GM12892 (cell line): ENCODE measurements at regions not wholly inside any gene's neighbourhood (a gene's known extent, or its start where the extent isn't known, plus 50 kb on each side); places are given as distances from the start of the nearest gene placed in this dataset.
"Not testable (repeated sequence)": the region's sequence is repeated elsewhere in the genome, so short reads cannot be mapped to it uniquely, and the experiment has no call there.

Experiments
- DNase-seq: peaks from one replicate; pipeline ENCODE4 v3.0.0; 2011; ENCODE audit not compliant: insufficient read length
- FAIRE-seq: peaks from 2 replicates; lab custom pipeline; 2011; peaks lifted over from hg19 to GRCh38; lab: Jason Lieb, UNC
- POLR2A ChIP-seq: IDR thresholded peaks from 2 replicates; pipeline ENCODE4 v1.6.1; 2011; ENCODE audit warnings: low read depth, low read length, control low read depth
- POLR2AphosphoS5 ChIP-seq: IDR thresholded peaks from 2 replicates; pipeline ENCODE4 v1.6.1; 2011; ENCODE audit warnings: low read depth, low read length, control low read depth
- TAF1 ChIP-seq: IDR thresholded peaks from 2 replicates; pipeline ENCODE4 v1.6.1; 2011; ENCODE audit warnings: low read depth, mild to moderate bottlenecking, control low read depth, low read length, borderline replicate concordance

DNA sequence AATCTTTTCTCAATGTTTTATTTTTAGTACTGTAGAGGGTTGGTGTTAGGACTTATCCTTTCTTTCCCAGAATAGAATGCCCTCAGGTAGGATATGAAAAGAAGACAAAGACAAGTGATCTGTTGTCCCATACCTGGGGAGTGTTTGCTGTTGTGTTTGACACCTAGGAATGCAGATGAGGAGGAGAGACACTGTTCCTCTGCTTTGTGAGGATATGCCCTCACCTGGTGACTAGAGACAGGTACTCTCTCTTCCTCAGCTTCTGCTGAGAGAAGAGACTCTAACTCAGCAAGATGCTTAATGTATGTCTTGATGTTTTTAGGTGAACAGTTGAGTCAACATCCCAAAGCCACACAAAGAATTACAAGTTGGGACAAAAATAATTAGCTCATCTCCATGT, 468.4 kb downstream of the PRR16 start:
- FAIRE-seq (no peak), DNase-seq (no peak)
- TF ChIP-seq POLR2A (no peak), POLR2AphosphoS5 (no peak), TAF1 (no peak)

DNA sequence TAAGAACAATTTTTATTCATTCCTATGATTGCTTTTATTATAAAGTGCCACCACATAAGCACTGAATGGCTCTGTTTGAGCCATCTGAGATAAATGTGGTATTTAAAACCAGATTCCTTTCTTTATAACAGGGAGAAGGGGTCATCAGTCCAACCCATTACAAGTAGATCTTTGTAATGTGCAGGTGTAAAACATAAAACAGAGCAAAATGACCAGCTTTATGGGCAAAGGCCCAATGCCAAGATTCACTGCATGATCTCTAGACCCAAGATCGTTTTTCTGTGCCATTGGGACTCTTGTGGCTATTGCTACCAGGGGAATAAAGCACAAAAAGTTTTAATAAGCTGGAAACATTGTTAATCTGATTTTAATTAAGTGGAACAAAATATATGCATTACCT, 469.9 kb downstream of the PRR16 start:
- DNase-seq = no peak
- no peak for TF ChIP-seq POLR2AphosphoS5
- TF ChIP-seq TAF1 = no peak
- no peak for TF ChIP-seq POLR2A

DNA sequence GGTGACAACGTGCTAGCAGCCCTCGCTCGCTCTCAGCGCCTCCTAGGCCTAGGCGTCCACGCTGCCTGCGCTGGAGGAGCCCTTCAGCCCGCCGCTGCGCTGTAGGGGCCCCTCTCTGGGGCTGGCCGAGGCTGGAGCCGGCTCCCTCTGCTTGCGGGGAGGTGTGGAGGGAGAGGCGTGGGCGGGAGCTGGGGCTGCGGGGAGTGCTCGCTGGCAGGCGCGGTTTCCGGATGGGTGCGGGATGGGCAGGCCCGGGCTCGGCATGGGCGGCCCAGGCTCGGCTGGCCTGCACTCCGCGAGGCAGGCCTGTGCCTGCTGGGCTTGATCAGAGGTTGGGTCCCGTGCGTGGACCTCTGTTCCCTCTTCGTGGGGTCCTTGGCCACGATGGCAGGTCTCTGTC, 472.6 kb downstream of the PRR16 start:
- DNase-seq (no peak), FAIRE-seq (no peak)
- no peak for TF ChIP-seq TAF1
- TF ChIP-seq POLR2AphosphoS5 = no peak
- TF ChIP-seq POLR2A = no peak

More for the DNA sequence above, 469.9 kb downstream of the PRR16 start:
- no peak for FAIRE-seq

DNA sequence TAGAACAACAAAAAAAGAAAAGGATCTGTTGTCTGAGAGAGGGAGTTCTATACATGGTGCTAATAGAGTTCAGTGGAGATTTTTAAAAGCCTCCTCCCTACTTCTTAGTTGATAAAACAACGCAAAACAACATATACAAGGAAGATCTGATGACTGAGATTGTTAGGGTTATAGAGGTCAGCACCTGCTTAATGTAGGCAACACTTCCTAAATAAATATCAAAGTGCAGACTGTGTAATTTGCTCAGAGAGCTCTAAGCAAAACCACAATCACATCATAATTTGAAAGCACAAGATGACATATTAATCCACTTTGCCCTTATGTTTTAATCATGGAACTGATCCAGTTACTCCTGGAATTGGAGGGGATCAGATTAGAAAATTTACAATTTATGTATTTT, 474.5 kb downstream of the PRR16 start:
- no peak for DNase-seq
- no peak for TF ChIP-seq POLR2A
- no peak for TF ChIP-seq TAF1
- no peak for TF ChIP-seq POLR2AphosphoS5
- no peak for FAIRE-seq

DNA sequence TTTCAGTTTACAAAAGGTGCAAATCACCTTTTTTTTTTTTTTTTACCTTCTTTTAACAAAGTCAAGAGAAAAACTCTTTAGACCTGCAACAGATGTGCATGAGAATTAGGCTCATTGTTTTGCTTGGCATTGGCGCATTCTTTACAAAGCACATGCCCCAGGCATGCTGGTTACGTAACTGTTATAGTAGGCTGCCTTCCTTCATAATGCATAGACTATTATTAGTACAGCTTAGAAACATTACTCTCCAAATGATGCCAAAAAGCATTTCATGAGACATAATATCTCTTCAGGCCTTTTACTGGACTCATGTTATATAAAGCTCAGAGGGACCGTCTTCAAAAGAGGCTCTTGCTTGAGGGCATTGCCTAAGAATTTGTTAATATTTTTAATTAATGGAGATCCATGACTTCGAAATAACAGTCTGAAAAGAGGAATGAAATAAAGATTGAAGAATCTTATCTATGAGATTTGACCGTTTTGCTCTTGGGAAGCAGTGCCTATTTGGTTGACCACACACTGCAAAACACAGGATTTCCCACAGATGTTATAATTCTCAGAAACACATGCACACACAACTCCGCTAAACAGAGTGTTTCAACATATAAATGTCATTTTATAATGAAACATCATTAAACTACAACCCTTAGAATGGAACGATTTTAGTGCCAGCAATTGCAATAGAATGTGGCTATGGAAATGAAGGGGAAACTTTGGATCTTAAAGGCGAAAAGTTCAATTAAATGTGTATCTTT, 478.7 kb downstream of the PRR16 start:
- DNase-seq = no peak
- FAIRE-seq = no peak
- TF ChIP-seq POLR2AphosphoS5 (no peak), TAF1 (no peak), POLR2A (no peak)

DNA sequence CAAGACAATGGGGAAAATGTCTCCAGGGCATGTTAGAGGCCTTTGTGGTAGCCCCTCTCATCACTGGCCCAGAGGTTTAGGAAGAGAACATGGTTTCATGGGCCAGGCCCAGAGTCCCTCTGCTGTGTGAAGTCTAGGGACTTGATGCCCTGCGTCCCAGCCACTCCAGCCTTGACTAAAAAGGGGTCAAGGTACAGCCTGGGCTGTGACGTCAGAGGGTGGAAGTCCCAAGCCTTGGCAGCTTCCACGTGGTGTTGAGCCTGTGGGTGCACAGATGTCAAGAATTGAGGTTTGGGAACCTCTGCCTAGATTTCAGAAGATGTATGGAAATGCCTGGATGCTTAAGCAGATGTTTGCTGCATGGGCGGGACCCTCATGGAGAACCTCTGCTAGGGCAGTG, 485.5 kb downstream of the PRR16 start:
- not testable (repeated sequence) for DNase-seq, FAIRE-seq

DNA sequence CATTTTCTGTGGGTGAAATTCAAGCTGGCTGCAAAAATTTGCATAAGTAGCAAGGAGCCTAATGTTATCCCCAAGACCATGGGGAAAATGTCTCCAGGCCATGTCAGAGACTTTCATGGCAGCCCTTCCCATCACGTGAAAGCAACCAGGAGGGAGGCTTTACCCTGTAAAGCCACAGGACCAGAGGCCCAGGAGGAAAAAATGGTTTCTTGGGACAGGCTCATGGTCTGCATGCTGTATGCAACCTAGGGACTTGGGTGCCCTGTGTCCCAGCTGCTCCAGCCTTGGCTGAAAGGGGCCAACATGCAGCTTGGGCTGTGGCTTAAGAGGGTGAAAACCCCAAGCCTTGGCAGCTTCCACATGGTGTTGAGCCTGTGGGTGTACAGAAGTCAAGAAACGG, 489.3 kb downstream of the PRR16 start:
- not testable (repeated sequence) for DNase-seq, FAIRE-seq

DNA sequence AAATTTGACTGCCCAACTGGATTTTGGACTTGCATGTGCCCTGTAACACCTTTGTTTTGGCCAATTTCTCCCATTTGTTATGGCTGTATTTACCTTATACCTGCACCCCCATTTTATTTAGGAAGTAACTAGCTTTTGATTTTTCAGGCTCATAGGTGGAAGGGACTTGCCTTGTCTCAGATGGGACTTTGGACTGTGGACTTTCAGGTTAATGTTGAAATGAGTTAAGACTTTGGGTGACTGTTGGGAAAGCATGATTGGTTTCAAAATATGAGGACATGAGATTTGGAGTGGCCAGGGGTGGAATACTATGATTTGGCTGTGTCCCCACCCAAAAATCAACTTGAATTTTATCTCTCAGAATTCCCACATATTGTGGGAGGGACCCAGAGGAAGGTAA, 490.2 kb downstream of the PRR16 start:
- TF ChIP-seq TAF1 = no peak
- DNase-seq = no peak
- no peak for FAIRE-seq

DNA sequence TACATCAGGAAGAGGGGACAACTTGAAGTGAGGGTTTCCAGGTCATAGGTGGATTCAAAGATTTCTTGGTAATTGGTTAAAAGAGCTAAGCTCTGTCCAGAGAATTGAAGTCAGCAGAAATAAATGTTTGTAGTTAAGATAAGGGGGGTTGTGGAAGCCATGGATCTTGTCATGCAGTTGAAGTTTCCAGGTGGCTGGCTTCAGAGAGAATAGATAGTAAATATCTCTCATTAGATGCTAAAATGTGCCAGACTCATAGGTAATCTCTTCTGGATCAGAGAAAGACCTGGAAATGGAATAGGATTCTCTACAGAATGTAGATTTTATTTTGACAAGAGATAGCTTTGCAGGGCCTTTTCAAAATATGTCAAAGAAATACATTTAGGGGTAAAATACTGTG, 491.7 kb downstream of the PRR16 start:
- no peak for TF ChIP-seq POLR2A
- FAIRE-seq = no peak
- no peak for DNase-seq

DNA sequence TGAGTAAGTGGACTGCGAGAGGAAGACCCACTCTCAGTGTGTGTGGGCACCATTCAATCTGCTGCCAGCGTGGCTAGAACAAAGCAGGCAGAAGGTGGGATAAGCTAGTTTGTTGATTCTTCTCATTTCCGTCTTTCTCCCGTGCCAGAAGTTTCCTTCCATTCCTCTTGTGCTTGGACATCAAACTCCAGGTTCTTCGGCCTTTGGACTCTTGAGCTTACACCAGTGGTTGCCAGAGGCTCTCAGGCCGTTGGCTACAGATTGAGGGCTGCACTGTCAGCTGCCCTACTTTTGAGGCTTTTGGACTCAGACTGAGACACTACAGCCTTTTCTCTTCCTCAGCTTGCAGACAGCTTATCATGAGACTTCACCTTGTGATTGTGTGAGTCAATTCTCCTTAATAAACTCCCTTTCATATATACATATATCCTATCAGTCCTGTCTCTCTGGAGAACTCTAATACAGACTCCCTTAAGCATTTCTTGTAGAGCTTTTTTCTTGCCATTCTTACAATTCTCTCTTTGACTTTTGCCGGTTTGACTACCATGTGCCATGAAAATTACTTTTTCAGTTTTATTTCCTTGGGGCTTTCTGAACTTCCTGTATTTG, 494.9 kb downstream of the PRR16 start:
- TF ChIP-seq TAF1 (no peak), POLR2A (no peak), POLR2AphosphoS5 (no peak)

DNA sequence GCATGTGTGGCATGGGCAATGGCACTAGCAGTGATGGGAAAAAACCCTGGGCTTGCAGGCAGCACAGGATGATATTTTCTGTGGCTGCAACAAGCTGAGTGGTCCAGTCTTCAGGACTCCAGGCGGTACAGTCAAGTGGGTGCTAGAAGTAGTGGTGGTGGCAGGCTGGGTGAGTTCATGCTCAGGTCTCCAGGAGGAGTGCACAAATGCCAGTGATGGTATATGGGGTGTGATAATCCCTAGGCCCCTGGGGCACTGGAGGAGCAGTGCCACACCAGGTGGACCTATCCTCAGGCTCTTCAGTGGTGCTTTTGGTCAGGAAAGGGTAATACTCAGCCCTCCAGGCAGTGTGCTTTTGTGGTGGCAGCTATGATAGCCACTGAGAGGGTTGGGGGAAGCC, 496.4 kb downstream of the PRR16 start:
- no peak for DNase-seq
- no peak for FAIRE-seq
- TF ChIP-seq TAF1 = no peak
- TF ChIP-seq POLR2A = no peak
- no peak for TF ChIP-seq POLR2AphosphoS5

More for the DNA sequence above, 494.9 kb downstream of the PRR16 start:
- DNase-seq = no peak
- no peak for FAIRE-seq

DNA sequence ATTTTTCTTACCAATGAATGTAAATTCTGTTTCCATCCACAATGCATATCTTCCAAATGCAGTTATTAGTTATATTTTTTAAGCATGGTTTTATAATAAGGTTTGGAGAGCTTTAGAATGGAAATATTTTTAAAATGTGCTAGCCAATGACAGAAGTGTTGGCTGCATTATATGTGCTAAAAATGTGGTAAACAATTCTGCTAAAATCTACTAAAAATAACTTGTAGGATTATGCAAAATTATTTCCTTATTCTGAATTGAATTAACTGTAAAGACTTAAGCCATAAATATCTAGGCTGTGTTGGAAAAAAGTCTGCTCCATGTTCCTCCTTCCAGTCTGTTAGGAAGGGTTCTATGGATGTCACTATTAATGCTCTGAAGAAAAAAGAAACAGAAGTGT, 503.3 kb downstream of the PRR16 start:
- no peak for FAIRE-seq
- TF ChIP-seq TAF1 (no peak), POLR2A (no peak), POLR2AphosphoS5 (no peak)

DNA sequence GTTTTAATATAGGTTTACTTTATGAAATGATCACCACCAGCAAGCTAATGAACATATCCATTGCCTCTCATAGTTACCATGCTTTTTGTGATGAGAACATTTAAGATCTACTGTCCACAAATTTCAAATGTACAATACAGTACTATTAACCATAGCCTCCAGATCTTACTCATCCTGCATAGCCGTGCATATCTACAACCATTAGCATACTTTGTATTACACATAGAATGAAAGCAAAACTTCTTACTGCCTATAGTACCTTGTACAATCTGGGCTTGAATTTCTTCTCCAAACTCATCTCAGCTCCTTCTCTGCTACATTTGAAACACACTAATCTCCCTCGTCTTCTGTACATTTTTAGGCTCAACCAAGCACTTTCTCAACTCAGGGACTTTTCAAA, 510.6 kb downstream of the PRR16 start:
- no peak for DNase-seq
- no peak for TF ChIP-seq TAF1
- no peak for TF ChIP-seq POLR2AphosphoS5
- no peak for TF ChIP-seq POLR2A
- no peak for FAIRE-seq

More for the DNA sequence above, 503.3 kb downstream of the PRR16 start:
- no peak for DNase-seq
